HG03280 (cell line): ENCODE measurements at regions not wholly inside any gene's neighbourhood (a gene's known extent, or its start where the extent isn't known, plus 50 kb on each side); places are given as distances from the start of the nearest gene placed in this dataset.
"Not testable (repeated sequence)": the region's sequence is repeated elsewhere in the genome, so short reads cannot be mapped to it uniquely, and the experiment has no call there.

Experiments used
- ATAC-seq: cut with Tn5 transposase; IDR thresholded peaks from one replicate; pipeline ENCODE4 v1.9.1; 2021; ENCODE audit warnings: mild to moderate bottlenecking, moderate library complexity; ENCODE audit not compliant: unreplicated experiment

DNA sequence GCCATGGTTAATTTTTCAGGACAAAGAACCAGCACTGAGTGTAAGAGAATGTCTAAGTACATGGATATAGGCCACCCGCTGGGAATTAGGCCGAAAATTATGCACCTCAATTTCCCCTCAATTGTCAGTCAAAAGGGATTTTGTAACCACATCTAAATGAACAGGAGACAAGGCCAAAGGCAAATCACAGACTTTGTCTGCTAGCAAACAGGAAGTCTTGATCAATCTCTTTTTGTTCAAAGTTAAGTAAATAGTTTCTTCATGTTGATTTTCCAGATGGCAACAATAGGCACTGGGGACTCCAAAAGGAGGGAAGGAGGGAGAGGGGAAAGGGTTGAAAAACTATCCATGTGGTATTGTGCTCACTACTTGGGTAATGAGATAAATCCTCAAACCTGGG is 276.0 kb downstream of the COG6 start:
- no peak for ATAC-seq

DNA sequence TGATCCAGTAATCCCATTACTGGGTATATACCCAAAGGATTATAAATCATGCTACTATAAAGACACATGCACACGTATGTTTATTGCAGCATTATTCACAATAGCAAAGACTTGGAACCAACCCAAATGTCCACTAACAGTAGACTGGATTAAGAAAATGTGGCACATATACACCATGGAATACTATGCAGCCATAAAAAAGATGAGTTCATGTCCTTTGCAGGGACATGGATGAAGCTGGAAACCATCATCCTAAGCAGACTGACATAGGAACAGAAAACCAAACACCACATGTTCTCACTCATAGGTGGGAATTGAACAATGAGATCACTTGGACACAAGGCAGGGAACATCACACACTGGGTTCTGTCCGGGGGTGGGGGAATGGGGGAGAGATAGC is 277.1 kb downstream of the COG6 start:
- not testable (repeated sequence) for ATAC-seq

- ATAC-seq: no peak
Observed at GRCh38 chr13:39935155-39935554, 279.7 kb downstream of the COG6 start.

GRCh38 chr13:39938596-39938995 is 283.1 kb downstream of the COG6 start:
- ATAC-seq: no peak

- no peak for ATAC-seq
Observed at GRCh38 chr13:39941236-39941635, 285.8 kb downstream of the COG6 start.

- no peak for ATAC-seq
Observed at GRCh38 chr13:39941911-39942551, 286.6 kb downstream of the COG6 start.

DNA sequence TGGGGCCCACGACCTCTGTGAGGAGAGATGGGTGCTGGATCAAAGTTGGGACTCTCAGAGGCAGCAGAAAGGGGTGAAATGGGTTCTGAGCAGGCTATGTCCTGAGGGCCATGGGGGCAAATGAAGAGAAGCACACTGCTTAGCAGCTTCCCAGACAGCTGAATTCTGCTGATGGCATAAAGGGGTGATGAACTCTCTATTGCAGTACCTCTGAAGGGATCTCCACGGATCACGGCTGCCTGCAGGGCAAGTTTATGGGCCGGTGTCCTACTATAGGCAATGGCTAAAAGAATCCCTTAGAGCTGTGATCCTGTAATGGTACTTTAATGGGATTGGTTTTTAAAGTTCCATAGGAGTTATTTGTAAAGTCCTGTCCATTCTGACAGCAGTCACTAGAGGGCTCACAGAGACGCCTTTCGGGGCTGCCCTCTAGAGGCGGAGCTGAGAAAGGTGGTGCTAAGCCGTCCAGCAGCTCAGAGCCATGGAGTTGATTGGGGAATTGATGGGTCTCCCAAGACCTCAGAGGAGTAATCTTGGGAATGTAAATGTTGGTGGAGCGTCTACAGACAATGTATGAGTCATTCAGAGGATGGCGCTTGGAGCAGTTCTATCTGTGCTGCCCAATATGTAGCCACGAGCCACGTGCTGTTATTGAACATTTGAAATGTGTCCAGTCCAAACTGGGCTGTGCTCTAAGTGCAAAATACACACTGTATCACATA is 287.3 kb downstream of the COG6 start:
- peak; percentile 99 for ATAC-seq

- no peak for ATAC-seq
Observed at GRCh38 chr13:39943711-39944110, 288.2 kb downstream of the COG6 start.

DNA sequence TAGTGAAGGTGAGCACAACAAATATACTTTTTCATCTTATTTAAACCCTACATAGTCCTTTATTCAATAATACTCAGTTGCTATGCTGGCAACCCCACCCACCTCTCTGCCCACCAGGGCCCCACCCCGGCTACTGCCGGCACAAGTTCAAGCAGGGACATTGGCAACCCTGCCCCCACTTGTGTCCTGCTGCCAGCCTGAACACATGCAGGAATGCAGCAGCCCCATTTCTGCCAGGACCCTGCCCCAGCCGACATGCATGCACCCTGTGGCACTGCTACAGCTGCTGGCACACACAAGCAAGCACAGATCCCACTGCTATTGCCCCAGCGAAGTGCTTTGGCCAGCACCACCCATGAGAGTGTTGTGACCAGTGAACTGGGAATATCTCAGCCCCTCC is 289.8 kb downstream of the COG6 start:
- no peak for ATAC-seq

GRCh38 chr13:39946769-39947168 is 291.3 kb downstream of the COG6 start:
- ATAC-seq: no peak

DNA sequence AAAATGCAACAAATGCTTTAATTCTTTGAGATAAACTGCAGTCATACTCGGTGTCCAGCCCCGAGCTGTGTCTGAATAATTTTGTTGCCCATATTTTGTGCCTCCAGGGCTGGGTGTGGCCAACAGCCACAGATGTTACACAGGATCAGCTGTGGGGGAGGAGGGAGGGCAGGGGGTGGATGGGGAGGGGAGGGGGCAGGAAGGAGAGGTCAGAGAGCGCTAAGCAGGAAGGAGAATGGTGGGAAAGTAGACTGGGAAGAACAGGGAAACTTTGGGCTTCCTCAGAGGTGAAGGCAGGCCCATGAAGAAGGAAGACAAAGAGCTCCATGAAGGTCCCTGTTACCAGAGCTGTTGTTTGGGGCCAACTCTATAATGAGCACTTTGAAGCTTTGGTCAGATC is 295.8 kb downstream of the COG6 start:
- ATAC-seq: no peak

DNA sequence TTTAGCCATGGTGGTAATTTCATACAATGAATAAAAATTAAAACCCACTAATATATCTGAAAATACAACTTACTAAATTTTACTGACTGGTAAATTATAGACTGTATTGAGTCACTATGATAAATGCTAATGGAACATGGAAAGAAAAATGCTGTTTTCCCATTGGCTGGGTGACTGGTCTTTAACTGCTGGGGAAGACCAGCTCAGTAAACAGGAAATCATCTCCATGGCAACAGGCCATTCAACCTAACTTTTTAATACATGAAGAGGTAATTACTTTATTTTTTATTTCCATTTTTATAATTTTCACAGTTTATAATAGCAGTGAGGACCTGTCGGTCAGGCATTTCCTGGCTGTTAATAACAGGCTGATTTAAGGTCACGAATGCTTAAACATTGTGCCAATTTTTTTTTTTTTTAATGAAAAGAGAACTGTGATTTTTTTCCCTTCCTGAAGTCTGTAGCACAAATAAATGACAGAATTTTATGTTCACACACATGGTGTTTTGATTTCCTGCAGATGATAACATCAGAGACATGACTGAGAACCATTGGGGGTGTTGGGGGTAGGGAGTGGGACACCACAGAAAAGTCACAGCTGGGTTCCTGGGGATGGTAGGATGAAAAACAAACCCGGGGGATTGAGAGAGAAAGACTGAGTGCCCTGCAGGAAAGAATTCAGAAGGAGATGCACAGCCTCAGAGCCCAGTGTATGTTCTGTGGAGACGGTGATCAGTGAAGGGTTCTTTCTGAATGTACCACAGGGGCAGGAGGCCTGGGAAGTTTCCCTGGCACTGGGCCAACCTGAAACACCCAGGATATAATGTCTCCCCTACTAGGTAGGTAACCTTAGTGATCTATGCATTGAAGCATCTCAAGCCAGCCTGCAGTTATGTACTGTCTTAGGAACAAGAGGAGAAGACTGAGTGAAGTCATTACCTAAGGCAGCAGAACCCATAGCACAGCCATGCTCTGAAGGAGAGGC is 297.1 kb downstream of the COG6 start:
- ATAC-seq: no peak

GRCh38 chr13:39954476-39954875 is 299.0 kb downstream of the COG6 start:
- no peak for ATAC-seq

DNA sequence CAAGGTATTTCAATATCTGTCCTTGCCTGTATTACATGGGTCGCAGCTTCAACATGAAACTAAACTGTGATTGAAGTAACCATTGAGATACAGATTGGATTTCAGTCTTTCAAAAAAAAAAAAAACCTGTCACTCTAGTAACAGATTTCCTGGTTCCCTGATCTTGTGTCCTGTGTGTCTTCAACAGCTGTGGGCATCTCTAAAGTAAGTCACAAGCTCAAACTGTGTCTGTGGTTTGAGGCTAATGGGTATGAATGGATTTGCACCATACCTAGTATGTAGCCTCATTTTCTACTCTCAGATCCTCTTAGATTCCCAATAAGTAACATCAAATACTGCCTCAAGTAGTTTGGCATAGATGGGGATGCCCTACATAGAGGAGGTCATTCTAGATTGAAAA is 300.1 kb downstream of the COG6 start:
- no peak for ATAC-seq

- no peak for ATAC-seq
Observed at GRCh38 chr13:39956036-39956435, 300.6 kb downstream of the COG6 start.

DNA sequence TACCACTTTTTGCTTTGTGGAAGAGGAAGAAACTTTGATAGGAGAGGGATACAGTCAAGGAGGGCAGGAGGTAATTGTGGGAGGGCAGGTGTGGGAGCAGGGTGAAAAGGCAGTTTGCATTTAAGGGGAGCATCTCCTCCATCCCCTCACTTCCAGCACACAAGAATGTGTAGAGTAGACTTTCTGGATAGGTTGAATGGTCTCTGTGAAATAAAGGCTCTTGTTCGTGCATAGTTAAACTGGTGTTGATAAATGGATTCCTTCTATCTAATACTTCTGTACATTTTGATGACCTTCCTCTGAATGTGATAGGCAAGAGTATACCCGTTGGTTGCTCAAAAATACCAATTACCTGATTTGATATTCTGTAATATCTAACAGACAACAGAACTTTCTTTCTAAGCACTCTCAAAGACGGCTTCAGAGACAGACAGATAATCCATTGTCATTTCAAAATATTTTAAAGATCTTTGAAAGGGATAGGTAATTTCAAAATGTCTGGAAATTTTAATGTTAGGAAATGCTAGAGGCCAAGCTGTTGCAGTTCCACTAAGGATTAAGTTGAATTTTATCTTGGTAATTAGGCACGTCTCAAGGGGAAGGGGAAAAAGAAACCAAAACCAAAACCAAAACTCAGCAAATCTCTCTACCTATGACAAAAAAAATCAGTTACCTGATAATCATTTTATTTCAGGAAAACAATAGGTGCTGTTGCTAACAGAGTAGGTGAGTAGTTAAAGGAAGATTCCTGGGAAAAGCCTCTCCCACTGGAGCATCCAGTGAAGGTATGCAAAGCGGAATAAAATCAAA is 302.6 kb downstream of the COG6 start:
- ATAC-seq: no peak

DNA sequence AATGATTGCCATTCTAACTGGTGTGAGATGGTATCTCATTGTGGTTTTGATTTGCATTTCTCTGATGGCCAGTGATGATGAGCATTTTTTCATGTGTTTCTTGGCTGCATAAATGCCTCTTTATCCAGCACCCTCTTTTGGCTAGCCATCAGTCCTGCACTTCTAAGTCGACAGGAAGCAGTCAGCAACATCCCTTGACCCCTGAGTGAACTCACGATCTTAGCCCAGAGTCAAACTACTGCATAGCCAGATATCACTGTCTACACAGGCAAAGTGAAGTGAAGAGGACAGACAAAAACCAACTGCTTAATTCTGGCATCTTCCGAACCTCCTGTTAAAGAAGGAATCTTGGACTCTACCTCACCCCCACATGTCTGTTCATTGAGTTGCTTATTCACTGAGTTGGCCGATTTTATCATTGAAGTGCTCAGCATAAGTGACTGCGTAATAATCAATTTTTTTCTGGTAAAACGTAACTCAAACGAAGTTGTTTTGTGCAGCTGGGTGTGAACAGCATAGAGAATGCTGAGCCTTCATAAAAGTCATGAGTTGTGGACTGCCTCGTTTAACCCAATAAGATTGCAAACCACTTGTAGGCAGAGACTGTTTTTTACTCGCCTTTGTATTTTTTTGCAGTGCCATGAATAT is 304.2 kb downstream of the COG6 start:
- ATAC-seq: no peak

DNA sequence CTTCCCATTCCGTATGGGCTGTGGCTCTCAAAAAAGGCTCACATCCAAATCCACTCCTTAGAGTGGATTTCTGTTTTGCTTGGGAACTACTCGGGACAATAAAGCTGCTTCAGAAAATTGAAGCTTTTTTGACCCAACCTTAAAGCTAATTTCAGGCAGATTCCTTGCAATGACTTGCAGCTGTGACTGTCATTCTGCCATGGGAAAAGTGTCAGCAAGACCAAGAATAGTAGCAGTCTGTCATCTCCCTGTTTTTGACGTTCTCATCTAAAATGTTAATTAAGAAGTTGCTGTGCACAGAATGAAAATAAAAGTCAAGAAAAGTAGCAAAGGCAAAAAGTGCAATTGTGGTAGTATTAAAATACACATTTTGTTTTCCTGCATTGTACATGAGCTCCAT is 304.7 kb downstream of the COG6 start:
- no peak for ATAC-seq

DNA sequence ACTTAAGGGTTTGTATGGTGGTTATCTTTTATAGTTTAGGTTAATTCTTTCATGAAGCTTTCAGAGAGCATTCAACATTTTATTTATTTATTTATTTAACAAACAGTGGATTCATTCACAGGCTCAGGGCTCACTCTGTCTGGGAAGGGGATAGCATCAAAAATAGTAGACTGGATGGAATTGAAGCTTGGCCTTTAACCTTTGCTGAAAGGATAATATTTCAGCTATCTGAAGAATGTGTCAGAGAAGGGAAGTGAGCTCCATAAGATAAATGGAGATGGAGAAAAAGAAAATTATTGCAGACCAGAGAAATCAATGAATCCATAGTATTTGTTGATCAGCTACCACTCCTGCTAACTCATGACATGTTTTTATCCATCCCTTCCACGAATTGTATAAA is 305.6 kb downstream of the COG6 start:
- ATAC-seq: no peak

GRCh38 chr13:39963612-39964011 is 308.1 kb downstream of the COG6 start:
- no peak for ATAC-seq
